ENCODE measurements at regions not wholly inside any gene's neighbourhood (a gene's known extent, or its start where the extent isn't known, plus 50 kb on each side); places are given as distances from the start of the nearest gene placed in this dataset.
"Not testable (repeated sequence)": the region's sequence is repeated elsewhere in the genome, so short reads cannot be mapped to it uniquely, and the experiment has no call there.

GRCh38 chr4:75287738-75288517 is 226.3 kb downstream of the RCHY1 start:
- no peak for DNase-seq

DNA sequence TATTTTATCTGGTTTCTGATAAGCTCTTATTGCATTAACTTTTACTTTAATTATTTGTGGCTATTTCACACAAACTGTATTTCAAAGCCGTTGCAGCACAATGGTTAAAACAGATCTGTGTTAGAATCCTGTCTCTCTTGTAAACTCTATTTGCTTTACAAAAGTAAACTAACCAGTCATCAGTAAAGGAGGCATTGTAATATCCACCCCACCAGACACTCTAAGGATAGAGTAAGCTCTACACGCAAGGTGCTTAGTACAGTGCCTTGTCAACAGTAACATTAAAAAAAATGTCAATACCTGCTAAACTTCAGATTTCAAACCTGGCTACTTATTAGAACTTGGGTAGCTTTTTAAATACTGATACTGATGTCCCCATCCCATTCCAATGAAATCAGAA is 228.4 kb downstream of the RCHY1 start:
- no peak for DNase-seq

DNA sequence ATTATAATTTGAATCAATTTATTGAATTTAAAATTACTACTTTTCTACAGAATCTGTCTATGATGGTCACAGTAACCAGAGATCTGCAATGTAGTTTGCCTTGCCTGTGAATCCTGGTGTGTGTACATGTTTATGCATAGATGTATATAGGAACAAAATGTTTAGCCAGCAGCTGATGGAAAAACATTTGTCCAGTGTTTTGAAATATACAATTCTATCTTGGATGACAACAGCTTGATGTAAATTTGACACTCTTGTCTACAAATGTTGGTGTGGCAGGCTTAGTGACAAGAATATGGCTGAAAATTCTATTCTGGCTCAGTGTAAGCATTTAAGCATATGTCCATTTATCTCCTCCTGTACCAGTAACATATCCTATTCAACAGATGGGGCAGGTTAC is 229.4 kb downstream of the RCHY1 start:
- DNase-seq, result no peak

GRCh38 chr4:75280461-75280860 is 233.7 kb downstream of the RCHY1 start:
- not testable (repeated sequence) for DNase-seq

DNA sequence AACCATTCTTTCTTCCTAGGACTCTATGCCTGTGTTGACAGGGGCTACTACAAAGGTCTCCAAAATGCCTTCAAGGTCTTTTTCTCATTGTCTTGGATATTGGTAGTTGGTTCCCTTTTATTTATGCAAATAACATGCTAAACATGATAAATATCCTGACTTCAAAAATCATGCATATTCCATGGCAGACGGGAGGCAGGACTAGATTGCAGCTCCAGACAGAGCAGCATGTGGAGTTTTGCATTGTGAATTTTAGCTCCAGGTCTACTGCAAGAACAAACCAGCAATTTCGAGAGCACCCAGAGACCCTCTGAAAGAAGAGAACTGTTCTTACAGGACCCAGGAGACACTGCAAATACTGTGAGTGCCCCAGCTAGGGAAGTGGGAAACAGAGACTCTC is 254.9 kb downstream of the RCHY1 start:
- no peak for DNase-seq

GRCh38 chr4:75255261-75255660 is 258.9 kb downstream of the RCHY1 start:
- DNase-seq, result no peak

DNA sequence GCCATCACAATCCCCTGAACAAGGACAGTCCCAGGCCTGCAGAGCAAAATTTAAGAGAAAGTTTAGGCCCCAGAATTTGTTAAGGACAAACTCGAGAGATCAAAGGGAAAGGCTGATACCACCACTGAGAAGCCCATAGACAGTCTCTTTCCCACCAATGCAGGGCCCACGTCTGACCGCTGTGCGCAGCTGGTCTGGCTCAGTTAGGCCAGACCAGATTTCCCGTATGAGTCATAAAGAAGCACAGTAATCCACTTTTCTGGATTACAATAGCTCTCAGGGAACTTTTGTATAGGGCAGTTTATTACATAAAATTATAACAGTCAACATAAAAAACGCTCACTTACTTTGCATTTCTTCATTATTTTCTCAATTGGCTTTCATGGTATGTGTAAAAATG is 259.5 kb downstream of the RCHY1 start:
- no peak for DNase-seq

DNA sequence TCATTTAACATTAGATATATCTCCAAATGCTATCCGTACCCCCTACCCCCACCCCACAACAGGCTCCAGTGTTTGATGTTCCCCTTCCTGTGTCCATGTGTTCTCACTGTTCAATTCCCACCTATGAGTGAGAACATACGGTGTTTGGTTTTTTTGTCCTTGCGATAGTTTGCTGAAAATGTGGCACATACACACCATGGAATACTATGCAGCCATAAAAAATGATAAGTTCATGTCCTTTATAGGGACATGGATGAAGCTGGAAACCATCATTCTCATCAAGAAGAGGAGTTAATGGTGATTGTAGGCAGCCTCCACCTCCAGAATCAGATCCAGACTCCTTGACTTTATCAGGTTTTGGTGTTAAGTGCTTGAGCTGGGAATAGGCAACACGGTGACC is 261.1 kb downstream of the RCHY1 start:
- not testable (repeated sequence) for DNase-seq

DNA sequence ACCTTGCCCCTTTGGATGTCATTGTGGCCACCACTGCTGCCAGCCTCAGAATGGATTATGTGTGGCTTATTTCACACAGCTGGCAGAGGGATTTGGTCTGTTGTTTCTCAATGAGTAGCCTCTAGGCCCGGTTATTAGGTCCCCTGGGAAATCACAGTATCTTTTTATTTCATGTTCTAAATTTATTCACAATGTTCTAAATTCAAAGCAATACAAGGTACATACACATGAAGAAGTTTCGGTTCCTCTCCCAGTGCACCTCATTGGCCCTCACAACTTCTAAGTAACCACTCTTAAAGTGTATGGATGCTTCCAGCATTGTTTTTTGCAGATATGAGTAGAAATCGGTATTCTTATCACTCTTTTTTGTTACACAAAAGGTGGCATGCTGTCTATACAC is 262.7 kb downstream of the RCHY1 start:
- DNase-seq, result no peak

DNA sequence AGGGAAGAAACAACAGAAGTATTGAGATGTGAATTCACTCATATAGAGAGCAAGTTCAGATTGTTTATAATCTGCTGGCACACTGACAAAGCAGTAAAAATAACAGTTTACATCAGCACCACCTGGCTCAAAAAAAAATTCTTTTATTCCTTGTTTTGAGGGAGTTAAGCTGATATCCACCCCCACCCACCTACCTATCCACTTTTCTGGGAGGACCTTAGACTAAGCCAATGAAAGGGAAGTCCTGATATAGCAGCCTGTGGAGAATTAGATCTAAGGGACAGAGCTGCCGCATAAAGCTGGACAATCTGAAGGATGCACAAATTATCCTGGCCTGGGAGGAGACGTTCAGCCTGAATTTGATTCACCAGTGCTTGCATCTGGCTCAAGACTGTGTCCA is 264.5 kb downstream of the RCHY1 start:
- no peak for DNase-seq

DNA sequence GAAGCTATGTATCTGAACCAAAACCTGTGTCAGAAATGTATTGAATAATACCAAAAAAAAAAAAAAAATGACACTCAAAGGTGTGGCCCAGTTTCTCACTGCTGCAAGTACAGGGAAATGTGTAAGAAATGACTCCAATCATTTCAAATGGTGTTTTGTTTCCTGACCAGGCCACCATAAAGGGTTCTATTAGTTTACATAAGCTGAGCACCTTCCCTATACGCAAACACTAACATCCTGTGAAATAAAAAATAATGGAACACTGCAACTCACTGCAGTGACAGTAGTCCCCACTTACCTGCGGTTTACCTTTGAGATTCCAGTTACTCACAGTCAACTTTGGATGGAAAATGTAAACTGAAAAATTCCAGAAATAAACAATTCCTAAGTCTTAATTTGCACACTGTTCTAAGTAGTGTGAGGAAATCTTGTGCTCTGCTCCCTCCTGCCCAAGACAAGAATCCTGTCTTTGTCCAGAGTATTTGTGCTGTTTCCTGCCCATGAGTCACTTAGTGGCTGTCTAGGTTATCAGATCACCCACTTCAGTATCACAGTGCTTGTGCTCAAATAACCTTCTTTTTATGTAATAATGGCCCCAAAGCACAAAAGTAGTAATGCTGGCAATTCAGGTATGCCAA is 265.3 kb downstream of the RCHY1 start:
- DNase-seq, result no peak

GRCh38 chr4:75244325-75244724 is 269.9 kb downstream of the RCHY1 start:
- DNase-seq, result no peak

DNA sequence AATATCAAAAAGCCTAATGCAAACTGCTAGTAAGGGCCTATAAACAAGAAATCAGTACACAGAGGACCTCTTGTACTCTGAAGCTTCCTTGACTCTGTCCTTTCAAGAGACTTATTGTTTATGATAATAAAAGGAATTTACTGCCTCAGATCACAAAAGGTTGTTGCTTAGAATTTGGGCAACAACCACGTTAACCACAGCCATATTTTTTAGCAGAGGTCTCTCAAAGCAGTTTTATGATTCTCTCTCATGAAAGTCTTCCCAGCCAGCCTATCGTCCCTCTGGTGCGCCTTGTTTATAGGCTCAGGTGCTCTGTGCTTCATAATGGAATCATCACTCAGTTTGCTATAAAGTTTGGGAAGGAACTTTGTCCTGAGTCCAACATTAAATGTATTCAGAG is 270.6 kb downstream of the RCHY1 start:
- no peak for DNase-seq

DNA sequence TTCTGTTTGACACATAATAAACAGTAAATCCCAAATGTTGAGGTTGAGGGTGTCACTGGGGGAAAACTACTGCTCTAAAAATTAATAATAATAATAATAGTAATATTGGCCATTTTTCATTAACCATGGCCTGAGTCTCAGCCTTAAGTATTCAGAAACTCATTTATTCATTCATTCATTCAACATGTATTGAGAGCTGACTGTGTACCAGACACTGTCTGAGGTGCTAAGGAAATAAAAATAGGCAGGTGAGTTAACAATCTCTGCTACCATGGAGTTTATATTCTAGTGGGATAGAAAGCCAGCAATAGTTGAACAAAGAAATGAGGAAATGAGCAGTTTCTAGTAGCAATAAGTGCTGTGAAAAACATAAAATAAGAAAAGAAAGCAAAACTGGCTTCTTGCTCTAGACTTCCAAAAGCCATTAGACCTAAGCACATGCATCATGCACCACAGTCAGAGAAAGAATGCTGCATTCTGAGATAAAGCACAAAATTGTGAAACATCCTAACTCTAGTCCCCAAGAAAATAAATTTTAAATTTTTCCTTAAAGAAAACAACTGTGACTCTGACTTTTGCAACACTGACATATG is 278.7 kb downstream of the RCHY1 start:
- DNase-seq, result no peak

DNA sequence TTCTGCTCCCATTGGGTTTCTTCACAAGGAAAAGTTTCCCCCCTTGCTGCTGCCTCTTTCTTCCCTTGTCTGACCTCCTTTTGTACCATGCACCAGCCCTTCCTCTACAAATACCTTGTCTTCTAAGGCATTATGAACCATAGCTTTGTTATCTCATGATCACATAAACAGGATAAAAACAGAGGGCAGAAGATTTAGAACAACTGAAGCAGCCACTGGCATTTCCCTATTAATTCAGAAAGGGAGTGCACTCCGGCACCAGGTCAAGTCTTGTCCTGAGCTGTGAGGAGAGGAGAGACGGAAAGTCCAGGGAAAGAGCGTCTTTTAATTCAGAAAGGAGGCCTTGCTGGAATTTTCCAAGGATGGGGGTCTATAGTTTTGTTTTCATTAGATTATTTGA is 281.7 kb downstream of the RCHY1 start:
- no peak for DNase-seq

- no peak for DNase-seq
Measured at GRCh38 chr4:75229806-75230570, 284.2 kb downstream of the RCHY1 start.

- DNase-seq, result no peak
Measured at GRCh38 chr4:75213480-75213879, 280.6 kb downstream of the PARM1 start.

- DNase-seq, result no peak
Measured at GRCh38 chr4:75211422-75211821, 278.5 kb downstream of the PARM1 start.

DNA sequence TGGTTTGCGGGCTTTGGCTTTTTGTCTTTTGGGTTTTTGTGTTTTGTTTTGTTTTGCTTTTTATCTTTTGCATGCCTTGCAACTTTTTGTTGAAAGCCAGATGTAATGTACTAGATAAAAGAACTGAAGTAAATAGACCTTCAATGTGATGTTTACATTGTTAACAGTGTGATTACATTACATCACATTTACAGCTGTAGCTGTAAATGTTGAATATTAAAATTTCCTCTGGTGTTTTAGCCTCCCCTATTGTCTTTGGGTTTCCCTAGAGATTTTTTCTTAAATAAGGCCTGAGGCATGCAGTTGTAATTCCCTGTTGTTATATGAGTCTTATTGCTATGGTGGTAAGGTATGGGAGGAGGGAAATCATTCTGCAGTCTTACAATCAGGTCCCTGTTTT is 275.0 kb downstream of the PARM1 start:
- DNase-seq, result no peak

DNA sequence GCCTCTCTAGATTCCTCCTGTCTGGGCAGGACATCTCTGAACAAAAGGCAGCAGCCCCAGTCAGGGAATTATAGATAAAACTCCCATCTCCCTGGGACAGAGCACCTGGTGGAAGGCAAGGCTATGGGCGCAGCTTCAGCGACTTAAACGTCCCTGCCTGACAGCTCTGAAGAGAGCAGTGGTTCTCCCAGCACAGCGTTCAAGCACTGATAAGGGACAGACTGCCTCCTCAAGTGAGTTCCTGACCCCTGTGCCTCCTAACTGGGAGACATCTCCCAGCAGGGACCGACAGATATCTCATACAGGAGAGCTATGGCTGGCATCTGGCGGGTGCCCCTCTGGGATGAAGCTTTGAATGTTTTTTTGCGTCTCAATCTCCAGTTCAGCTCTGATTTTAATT is 262.2 kb downstream of the PARM1 start:
- DNase-seq, result no peak

DNA sequence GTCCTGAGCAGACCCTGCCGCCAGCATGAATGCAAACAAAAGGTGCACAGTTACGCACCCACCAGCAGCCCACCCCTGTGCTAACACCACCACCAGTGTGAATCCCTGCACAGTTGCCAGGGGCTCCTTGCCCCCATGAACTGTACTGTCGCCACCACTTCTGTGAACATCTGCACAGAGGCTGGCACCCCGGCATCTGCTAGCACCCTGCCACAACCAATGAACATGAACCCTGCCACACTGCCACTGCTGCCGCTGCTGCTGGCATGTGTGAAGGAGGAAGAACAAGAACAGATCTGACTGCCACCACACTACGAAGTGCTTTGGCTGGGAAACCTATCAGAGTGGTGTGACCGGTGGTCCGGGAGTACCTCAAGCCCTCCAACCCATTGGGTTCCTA is 261.3 kb downstream of the PARM1 start:
- DNase-seq, result no peak

- not testable (repeated sequence) for DNase-seq
Measured at GRCh38 chr4:75192182-75192581, 259.3 kb downstream of the PARM1 start.

DNA sequence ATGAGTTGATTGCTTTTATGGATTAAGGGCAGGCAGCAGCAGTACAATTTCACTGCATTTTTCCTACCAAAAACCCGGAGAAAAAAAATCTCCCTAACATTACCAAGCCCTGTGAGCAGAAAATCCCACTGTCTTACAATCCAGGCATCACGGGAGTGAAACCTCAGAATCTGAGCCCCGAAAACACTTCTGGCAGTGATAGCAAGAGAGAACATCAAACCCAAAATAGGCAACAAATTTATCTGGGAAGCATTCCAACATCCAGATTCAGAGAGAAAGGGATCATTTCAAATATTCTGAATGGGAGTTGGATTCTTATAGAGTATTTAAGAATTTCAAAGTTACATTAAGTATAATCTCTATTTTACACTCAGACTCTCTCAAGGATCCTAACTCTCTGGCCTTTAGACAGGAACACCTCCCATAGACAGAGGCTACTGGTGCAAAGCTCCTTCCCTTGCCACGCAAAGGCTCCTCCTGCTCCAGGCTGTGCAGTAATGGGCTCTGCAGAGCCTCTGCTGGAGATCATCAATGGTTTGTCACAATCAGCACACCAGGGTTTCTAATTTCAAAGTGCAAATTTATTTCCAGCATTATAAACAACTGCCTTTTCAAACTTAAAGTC is 256.9 kb downstream of the PARM1 start:
- DNase-seq, result no peak
